ENCODE measurements at regions not wholly inside any gene's neighbourhood (a gene's known extent, or its start where the extent isn't known, plus 50 kb on each side); places are given as distances from the start of the nearest gene placed in this dataset.

DNA sequence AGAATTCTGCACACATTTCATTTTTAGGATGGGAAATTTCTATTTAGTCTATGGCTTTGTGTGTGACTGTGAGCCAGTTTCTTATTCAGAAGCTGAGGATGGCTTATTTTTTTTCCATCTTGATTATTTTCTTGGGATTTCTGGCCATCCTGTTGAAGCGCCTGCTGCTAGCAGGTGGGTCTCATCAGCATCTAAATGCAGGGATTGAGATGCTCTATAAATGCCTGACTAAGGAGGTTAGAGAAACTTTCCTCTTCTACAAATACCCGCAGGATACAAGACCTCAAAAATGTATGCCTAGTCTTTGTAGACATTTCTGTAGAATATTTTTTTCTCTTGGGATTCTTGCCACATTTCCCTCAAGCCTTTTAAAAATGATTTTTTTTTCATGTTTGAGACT is 138.0 kb upstream of the CCN2 start (continued):
- TF ChIP-seq KDM1A (IDR thresholded peaks at IDR 0.05; ENCODE audit: borderline replicate concordance, low read length) (no peak), BRCA1 (IDR thresholded peaks at IDR 0.05; ENCODE audit: low read depth, low read length) (no peak), SIX5 (IDR thresholded peaks at IDR 0.05; ENCODE audit: low read depth, low read length) (no peak)

Measured in H1 (cell line).